ENCODE measurements at regions not wholly inside any gene's neighbourhood (a gene's known extent, or its start where the extent isn't known, plus 50 kb on each side); places are given as distances from the start of the nearest gene placed in this dataset.
"Not testable (repeated sequence)": the region's sequence is repeated elsewhere in the genome, so short reads cannot be mapped to it uniquely, and the experiment has no call there.

DNA sequence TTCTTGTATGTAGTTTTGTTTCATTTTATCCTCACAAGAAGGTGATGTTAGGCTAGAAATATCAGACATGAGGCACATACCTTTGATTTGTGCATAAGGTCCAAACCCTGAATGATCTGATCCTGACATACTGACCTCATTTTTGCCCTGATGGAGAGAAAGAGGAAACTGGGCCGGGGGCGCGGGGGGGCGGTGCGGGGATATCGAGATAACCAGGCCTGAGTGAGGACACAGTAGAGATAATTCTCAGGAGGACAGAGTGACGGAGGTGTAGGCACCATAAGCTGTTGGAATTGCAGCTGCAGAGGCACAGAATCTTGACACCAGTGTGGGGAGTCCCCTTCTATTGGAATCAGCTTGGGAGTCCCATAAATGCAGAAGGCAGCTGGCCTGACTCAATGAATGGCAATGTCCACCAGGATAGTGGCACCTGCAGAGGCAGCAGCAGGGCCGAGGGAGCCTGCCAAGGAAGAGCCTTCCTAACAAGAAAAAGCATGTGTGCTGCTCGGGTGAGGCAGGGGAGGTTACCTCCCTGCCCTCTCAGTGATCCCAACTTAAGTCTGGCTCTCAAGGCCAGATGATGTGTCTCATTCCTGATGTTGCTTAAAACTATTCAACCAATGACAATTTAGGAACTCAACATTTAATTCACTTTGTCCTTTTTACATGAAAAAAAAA is 234.3 kb upstream of the MSX2 start:
- DNase-seq (ENCODE audit: low read depth), result no peak

DNA sequence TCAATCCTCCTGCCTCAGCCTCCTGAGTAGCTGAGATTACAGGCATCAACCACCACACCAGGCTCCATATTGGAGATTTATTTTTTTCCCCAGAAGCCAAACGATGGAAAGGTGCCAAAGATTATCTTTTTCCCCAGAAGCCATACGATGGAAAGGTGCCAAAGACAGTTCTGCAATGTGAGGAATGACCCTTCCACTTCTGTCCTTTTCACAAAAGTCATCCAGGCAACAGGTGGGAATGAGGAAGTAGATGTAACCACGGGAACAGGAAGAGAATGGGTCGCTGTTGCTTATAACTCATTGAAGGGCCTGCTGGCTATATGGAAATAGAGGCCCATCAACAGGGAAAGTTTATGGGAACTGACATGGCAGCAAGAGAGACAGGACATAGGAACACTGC is 233.7 kb upstream of the MSX2 start:
- DNase-seq (ENCODE audit: low read depth), result no peak

DNA sequence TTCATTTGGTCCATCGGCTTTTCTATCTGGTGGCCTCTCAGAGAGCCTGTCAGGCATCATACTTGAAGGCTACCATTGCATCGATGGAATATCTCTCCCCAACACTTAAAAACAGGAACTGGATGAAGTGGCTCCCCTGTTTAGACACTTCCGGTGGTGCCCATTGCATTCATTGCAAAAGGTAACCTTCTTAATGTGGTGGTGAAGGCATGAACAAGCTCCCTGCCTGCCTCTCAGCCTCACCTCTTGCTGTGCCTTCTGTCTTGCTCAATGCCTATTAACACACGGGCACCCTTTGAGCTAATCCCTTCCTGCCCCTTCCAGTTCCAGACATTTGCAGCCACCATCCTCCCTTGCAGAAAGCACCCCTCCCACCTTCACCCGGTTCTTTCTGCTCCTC is 233.1 kb upstream of the MSX2 start:
- no peak for DNase-seq (ENCODE audit: low read depth)

DNA sequence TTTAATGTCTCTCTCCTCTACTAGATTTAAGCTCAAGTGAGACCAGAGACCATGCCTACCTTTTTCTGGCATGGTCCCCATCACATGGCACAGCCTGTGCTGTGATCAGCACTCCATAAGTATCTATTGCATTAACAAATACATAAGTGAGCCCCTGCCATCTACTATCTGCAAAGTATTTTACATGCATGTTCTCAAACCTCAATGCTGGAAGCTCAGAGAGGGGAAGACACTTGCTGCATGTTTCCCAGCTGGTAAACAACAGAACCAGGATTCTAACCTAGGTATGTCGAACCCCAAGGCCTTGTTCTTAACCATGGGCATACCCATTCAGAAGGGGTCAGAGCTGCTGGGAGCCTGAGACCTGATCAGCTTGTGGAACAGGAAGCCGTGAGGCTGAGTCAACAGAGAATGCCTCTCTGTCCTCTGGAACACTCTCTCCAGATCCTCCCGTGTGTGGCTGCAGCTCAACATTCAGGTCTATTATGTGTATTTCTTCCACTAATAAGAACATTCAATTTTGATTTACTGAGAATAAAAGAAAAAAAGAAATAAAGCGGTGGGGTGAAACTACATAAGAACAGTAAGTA is 232.5 kb upstream of the MSX2 start:
- no peak for DNase-seq (ENCODE audit: low read depth)

DNA sequence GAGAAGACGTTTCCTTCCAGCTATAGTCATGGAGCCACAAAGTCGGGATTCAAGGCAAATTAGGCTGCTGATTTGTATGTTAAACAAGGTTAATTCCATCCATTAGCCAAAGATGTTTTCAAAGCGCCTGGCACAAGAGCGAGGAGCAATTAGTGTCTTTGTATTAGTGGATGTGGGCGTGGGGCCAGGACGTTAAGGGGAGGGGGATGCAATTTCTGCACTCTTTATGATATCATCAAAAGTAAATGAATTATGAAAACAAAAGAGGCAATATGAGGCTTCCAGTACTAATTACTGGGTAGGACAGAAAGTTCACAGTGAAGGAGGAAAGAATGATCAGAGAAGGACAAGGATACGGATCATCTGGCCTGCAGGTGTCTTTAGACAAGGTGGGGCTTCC is 230.9 kb upstream of the MSX2 start:
- DNase-seq (ENCODE audit: low read depth), result no peak

DNA sequence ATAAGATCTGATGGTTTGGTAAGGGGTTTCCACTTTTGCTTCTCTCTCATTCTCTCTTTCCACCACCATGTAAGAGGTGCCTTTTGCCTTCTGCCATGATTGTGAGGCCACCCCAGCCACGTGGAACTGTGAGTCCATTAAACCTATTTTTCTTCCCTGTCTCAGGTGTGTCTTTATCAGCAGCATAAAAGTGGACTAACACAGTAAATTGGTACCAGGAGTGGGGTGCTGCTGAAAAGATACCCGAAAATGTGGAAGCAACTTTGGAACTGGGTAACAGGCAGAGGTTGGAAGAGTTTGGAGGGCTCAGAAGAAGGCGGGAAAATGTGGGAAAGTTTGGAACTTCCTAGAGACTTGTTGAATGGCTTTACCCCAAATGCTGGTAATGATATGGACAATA is 226.4 kb upstream of the MSX2 start:
- DNase-seq (ENCODE audit: low read depth), result not testable (repeated sequence)

DNA sequence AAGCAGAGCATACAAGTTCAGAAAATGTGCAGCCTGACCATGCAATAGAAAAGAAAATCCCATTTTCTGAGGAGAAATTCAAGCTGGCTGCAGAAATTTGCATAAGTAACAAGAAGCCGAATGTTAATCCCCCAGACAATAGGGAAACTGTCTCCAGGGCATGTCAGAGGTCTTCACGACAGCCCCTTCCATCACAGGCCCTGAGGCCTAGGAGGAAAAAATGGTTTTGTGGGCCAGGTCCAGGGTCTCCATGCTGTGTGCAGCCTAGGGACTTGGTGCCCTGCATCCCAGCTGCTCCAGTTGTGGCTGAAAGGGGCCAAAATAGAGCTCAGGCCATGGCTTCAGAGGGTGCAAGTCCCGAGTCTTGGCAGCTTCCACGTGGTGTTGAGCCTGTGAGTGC is 225.8 kb upstream of the MSX2 start:
- not testable (repeated sequence) for DNase-seq (ENCODE audit: low read depth)

DNA sequence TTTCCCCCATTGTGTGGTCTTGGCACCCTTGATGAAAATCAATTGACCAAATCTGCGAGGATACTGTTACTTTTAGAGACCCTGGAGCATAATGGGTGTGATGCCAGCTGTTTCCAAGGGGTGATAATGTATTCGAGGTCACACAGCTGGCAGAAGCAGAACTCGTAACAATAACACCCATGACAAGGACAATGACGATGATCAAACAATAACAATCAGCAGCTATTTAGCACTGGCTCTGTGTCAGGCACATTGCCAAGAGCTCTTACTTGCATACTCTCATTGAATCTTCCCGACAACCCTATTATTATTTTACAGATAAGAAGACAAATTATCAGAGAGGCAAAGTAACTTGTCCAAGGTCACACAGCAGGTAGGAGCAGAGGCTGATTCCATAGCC is 223.7 kb upstream of the MSX2 start:
- DNase-seq (ENCODE audit: low read depth), result no peak

DNA sequence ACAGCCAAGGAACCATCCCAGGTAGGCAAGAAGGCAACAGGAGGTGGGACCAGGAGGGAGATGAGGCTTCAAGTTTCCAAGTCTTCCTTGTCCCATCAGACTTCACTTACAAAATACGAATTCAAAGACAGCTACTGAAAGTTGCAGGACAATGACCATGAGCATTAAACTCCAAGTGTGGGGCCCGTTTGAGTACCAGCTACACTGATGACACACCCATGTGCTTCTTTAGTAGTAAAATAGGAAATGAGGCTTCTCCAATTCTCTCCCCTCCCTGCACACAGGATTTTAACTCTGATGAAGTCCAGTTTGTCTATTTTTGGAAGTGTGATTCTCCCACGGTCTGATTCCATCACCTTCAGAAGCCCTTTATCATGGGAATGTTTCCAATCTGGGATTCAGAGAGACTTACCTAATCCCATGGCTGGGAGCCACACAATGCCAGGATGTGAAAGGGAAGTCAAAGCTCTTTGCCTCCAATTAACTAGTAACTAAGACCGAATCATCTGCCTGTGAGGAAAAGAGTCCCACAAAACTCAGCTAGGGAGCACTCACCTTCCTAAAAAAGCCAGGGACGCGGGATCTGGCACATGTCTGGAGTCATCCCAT is 222.8 kb upstream of the MSX2 start:
- no peak for DNase-seq (ENCODE audit: low read depth)

DNA sequence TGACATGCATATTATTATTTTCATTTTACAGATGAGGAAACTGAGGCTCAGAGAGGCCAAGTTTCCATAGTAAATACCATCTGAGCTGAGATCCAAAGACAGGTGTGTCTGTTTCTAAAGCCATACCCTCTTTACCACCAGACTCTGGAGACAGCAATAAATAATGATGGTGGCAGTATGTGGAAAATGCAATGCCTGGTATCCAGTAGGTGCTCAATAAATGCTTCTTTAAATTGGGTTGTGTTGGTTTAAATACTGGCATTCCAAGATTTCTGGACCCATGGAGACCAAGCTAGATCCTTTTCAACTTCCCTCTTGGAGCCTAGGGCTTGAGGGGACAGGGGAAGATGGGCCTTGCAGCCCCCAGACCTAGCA is 221.3 kb upstream of the MSX2 start:
- no peak for DNase-seq (ENCODE audit: low read depth)

DNA sequence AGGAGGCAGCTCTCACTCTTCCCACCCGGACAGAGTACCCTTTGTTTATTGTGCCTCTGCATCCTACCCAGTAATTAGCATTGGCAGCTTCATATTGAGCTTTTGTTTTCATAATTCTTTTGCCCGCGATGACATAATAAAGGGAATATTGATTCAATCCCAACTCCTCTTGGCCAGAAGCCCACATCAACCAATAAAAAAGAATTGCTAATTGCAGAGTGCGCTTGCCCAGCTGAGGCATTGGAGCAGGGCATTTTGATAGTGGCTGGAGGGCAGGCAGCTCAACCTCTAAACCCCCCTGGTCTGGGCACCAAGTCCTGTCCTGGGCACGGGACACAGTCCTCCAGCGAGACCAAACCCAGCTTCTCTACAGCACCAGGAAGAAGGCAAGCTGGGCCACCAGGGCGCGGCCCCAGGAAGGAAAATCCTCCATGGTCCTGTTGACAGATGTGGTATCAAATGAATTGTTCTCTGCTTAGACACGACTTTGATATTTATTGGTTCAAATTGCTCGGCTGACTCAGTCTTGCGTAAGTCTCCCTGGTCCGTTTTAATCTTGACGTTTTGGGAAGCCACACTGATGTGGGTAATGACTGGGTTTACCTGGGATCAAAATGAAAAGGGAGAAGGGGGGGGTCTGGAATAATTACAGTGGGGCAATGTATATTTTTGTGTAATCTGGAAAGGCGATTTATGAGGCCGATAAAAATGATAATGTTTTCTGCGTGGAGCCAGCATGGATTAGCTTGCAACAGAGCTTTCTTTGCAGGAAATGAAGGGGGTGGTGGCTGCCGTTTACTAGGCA is 220.7 kb upstream of the MSX2 start:
- DNase-seq (ENCODE audit: low read depth), result no peak

DNA sequence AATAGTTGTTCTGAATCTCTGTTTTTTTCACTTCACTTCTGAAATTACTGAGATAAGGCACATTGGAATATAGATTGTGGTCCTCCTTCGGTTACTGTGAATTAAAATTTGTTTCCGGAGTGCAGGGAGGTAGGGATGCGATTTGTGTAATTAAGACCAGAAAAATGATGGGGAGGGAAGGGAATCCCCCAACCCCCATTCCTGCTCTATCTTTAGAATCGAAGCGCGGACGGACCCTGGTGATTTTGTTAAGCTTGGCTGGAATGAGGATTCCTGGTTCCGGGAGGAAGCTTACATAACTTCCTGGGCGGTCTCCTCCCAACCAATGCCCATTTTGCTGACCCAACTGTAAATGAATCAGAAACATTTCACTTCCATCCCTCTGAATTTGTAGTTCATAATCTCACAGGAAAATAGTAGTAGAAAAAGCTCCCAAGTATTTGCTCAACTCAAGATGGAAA is 220.1 kb upstream of the MSX2 start:
- no peak for DNase-seq (ENCODE audit: low read depth)

DNA sequence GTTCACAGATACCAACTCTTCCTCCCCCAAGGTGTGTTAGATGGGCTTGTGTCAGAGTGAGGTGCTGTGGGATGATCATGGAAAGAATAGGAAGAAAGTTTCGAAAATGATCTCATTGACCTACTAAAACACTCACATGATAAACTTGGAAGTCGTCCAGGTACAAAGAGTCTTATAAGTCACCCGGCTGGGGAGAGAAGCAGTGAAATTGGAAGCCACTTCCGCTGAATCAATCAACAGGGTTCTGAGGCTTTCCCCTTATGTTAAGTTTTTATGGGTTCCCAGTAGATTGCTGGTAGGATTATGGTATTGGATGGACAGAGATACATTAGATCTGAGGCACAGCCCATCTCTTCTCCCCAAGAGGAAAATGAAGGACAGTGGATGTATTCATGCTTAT is 218.8 kb upstream of the MSX2 start:
- no peak for DNase-seq (ENCODE audit: low read depth)

DNA sequence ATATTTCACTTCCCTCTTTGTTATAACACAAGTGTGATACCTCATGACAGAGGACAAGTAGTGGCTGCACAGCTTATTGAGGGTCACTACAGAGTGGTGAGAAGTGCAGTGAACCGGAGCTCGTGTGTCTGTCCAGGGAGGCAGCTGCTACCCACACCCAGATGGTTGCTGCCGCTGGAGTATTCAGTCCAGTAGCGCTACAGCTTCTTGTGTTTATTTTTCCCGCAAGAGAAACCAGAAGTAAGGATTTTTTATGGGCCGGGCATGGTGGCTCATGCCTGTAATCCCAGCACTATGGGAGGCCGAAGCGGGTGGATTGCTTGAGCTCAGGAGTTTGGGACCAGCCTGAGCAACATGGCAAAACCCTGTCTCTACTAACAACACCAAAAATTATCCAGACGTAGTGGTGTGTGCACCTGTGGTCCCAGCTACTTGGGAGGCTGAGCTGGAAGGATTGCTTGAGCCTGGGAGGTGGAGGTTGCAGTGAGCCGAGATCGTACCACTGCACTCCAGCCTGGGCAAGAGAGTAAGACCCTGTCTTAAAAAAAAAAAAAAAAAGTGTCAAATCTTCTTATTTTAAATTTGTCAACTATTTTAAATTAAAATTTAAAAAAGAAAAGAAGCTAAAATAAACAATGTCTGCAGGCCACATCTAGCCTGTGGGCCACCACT is 213.5 kb upstream of the MSX2 start:
- not testable (repeated sequence) for DNase-seq (ENCODE audit: low read depth)

DNA sequence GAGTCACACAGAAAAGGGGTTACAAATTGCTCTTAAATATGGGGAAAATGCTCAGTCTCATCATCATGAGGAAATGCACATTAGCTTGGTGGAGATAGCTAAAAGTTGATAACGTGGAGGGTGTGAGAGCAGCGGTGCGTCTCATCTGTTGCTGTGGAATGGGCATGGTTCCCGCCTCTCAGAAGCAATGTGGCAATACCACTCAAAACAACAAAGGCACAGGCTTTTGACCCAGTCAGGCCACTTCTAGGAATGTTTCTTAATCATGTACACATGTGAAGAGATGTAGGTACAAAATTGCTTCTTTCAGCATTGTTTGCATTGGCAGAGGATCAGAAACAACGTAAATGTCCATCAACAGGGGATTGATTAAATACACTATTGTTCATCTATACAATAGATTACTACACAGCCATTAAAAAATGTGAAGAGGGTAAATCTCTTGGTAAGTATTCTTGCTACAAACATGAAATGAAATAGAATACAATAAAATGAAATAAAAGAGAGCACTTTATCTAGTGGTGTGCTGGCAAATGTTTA is 212.6 kb upstream of the MSX2 start:
- no peak for DNase-seq (ENCODE audit: low read depth)

DNA sequence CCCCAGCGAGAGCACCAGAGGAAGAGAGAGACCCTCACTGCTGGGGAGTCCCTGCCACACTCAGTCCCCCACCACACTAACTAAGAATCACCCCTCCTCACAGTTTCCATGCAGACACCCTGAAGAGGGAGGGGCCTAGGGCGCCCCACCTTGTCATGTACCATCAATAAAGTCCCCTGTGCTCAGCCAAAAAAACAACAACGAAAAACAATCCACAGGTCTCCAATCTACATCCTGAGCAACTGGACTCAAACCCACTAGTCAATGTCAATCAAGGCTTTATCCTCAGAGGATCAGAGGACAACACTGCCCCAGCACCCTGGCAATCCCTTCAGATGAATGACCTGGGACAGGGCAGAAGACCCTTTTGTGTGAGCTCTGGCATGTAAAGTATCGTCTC is 210.1 kb upstream of the MSX2 start:
- DNase-seq (ENCODE audit: low read depth), result no peak

DNA sequence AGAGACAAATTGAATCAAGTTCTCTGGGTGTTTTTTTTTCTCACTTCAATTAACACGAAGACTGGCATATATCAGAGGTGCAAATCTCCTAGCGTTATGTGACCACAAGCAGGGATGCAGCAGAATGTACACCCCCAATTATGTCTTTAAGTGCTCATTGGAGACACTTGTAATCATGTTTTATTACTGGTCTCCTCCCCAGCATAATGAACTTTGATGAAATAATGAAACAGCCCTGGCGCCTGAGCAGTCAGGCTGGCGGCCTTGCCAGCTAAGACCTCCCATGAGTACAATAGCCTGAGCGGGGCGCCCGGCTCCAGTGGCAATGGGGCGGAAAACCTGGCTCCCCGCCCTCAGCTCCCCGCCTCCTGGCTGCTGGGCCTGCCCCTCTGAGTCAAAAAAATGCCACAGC is 209.4 kb upstream of the MSX2 start:
- DNase-seq (ENCODE audit: low read depth), result no peak

DNA sequence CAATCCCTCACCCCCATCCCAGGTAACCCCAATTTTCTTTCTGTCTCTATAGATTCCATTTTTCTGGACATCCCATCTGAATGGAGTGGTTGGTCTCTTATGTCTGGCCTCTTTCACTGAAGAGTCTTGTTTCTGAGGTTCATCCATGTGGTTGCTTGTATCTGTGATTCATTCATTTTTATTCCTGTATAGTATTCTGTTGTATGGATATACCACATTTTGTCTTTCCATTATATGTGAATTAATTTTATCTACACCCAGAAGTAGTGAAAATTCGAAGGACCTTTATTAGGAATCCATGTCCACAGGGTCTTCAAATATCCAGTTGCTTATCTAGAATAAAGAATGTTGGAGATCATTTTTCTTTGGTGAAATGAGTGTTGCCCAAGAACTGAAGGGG is 207.6 kb upstream of the MSX2 start:
- no peak for DNase-seq (ENCODE audit: low read depth)

DNA sequence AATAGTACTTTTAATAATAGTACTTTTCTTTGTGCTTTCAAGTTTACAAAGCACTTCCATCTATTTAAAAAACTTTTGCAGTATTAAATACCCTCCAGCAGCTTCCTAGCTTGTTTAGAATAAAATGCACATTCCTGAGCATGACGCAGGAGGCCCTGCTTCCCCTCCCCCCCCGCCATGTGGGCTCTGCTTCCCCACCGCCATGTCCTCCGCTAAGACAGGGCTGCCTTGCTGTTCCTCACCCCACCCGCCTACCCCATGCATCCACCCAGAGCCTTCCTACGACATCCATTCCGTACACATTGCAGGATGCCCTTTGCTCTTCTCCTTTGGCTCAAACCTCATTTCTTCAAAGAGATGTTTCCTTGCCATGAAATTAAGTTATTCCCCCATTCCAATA is 205.9 kb upstream of the MSX2 start:
- no peak for DNase-seq (ENCODE audit: low read depth)

DNA sequence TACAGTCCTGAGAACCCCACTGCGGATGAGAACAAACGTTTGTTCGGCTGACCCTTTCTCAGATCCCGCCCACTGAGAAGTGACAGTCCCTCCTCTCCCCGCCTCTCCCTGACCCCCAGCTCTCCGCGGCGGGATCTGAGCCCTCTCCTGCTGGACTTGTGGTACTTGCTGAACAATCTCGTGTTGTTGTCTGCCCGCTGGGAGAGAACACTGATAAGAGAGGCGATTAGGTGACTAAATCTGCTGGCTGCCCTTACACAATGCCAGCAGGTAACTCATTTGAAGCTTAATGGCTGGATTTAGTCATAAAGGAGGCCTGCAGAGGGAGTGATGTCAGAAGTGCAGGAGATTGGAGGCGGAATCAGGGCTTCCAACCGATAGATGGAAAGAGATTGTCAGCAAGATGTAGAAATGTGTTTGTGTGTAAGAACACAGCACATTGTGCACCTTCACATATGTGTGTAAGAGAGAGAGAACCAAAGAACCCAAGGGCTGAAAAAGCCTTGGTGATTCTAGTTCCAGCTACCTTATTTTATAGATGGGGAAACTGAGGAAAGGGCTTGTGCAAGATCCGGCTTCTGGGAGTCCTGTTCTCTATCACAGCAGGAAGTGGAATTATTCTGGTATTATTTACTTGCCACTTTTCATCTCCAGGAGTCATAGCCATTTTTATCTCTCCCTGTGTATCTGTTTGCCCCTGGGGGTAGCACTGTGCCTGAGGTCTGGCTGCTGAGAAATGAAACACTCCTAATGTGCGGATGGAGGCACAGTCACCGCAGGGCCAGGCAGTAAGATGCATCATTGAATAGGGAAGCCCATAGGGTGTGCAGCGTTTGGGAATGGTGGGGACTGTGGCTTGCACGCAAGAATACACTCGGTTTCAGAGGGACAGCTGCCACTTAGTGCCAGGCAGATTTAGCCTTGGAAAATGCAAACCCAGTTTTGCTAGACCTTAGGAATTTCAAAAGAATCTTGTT is 203.7 kb upstream of the MSX2 start:
- no peak for DNase-seq (ENCODE audit: low read depth)

DNA sequence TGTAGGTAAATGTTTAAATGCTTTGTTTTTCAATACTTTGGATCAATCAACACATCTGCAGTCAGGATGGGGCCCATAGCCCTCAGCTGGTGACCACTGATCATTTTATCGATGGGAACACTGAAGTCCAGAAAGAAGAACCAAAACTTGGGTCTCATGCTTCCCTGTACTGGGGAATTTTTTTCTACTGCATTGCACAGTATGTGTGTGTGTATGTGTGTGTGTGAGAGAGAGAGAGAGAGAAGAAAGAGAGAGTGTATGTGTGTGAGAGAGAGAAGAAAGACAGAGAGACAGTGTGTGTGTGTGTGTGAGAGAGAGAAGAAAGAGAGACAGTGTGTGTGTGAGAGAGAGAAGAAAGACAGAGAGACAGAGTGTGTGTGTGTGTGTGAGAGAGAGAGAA is 202.9 kb upstream of the MSX2 start:
- no peak for DNase-seq (ENCODE audit: low read depth)
